ENCODE measurements at regions not wholly inside any gene's neighbourhood (a gene's known extent, or its start where the extent isn't known, plus 50 kb on each side); places are given as distances from the start of the nearest gene placed in this dataset.

- H3K23me2 ChIP-seq (ENCODE audit: insufficient read length, low read depth, low read length, poor library complexity, severe bottlenecking): no peaks in the 10 kb centered on the region
- H3K4me1 ChIP-seq (ENCODE audit: insufficient read depth, low read length): no peaks in the 10 kb centered on the region
- no peak overlapping the region for H3K4me3 Mint-ChIP-seq
- no peak overlapping the region for H3K56ac ChIP-seq (ENCODE audit: insufficient read length, low read depth, low read length)
- H3K4ac ChIP-seq (ENCODE audit: low read depth, low read length): no peak overlapping the region
- H3T11ph ChIP-seq (ENCODE audit: low read length): no peak overlapping the region
- no peak overlapping the region for H2AK5ac ChIP-seq (ENCODE audit: insufficient read length, low read length)
- H3K18ac ChIP-seq (ENCODE audit: insufficient read length, low read depth, low read length): no peak overlapping the region
- no peak overlapping the region for H4K8ac ChIP-seq (replicated peaks; ENCODE audit: insufficient read length, low read depth, low read length)
- no peaks in the 10 kb centered on the region for H3K4me1 Mint-ChIP-seq
- H3K9ac ChIP-seq (ENCODE audit: extremely low read depth, insufficient read length, low read length): no peak overlapping the region
- H3K23ac ChIP-seq (ENCODE audit: insufficient read length, low read depth, low read length): no peak overlapping the region
- DNase-seq: no peak
- H3K27me3 Mint-ChIP-seq (ENCODE audit: low read depth): peaks cover 14% of the 10 kb centered on the region
- no peak overlapping the region for H2BK20ac ChIP-seq (ENCODE audit: low read depth, low read length, poor library complexity, severe bottlenecking)
- no peaks in the 10 kb centered on the region for H4K20me1 ChIP-seq (ENCODE audit: control insufficient read depth, insufficient read depth, insufficient read length)
- H2BK15ac ChIP-seq (ENCODE audit: low read depth, low read length): no peak overlapping the region
- no peak overlapping the region for H3K27ac ChIP-seq (ENCODE audit: insufficient read length, low read depth, low read length)
- H3K4me2 ChIP-seq (ENCODE audit: insufficient read depth, insufficient read length, low read length): no peak overlapping the region
- TF ChIP-seq, protein P1, sequence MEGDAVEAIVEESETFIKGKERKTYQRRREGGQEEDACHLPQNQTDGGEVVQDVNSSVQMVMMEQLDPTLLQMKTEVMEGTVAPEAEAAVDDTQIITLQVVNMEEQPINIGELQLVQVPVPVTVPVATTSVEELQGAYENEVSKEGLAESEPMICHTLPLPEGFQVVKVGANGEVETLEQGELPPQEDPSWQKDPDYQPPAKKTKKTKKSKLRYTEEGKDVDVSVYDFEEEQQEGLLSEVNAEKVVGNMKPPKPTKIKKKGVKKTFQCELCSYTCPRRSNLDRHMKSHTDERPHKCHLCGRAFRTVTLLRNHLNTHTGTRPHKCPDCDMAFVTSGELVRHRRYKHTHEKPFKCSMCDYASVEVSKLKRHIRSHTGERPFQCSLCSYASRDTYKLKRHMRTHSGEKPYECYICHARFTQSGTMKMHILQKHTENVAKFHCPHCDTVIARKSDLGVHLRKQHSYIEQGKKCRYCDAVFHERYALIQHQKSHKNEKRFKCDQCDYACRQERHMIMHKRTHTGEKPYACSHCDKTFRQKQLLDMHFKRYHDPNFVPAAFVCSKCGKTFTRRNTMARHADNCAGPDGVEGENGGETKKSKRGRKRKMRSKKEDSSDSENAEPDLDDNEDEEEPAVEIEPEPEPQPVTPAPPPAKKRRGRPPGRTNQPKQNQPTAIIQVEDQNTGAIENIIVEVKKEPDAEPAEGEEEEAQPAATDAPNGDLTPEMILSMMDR (conservative IDR thresholded peaks at IDR 0.05): no peak
- no CpG with 5 or more reads among the region's 3 CpGs for WGBS (ENCODE audit: extremely low coverage, insufficient read length, low lambda C conversion rate)
- H3K14ac ChIP-seq (ENCODE audit: insufficient read depth, low read length): no peak overlapping the region
- no peak overlapping the region for H2BK12ac ChIP-seq (ENCODE audit: insufficient read length, low read depth, low read length)
- H4K5ac ChIP-seq (ENCODE audit: insufficient read length, low read depth, low read length): no peak overlapping the region
- H2BK120ac ChIP-seq (ENCODE audit: low read depth, low read length, poor library complexity, severe bottlenecking): no peak overlapping the region
- H3K27me3 ChIP-seq (ENCODE audit: insufficient read depth, low read length): no peaks in the 10 kb centered on the region
- no peak overlapping the region for H4K91ac ChIP-seq (ENCODE audit: insufficient read length, low read depth, low read length)
- peaks cover 0 to 3% of the 10 kb centered on the region in 2 experiments; a peak in 1 of 5 replicates for H3K9me3 Mint-ChIP-seq
- H2BK5ac ChIP-seq (ENCODE audit: insufficient read length, low read length): no peak overlapping the region
- H3K79me2 ChIP-seq (ENCODE audit: insufficient read depth, low read length): no peaks in the 10 kb centered on the region
- no peak overlapping the region for H2AFZ ChIP-seq (ENCODE audit: low read length)
- no peaks in the 10 kb centered on the region for H3K79me1 ChIP-seq (ENCODE audit: insufficient read depth, low read depth, low read length, poor library complexity, severe bottlenecking)
- H3K36me3 Mint-ChIP-seq (ENCODE audit: insufficient read depth in 1 of 3, low read depth in 3 of 3): no peaks in the 10 kb centered on the region
- H3K27ac Mint-ChIP-seq: no peak overlapping the region
- no peaks in the 10 kb centered on the region for H3K9me3 ChIP-seq (ENCODE audit: control insufficient read depth, low read depth, low read length)
Measured at GRCh38 chr19:28932446-28932845, 280.5 kb downstream of the UQCRFS1 start.
